Mesenteric fat pad (tissue), 1 donor: ENCODE measurements at regions not wholly inside any gene's neighbourhood (a gene's known extent, or its start where the extent isn't known, plus 50 kb on each side); places are given as distances from the start of the nearest gene placed in this dataset.
"Not testable (repeated sequence)": the region's sequence is repeated elsewhere in the genome, so short reads cannot be mapped to it uniquely, and the experiment has no call there.

Experiments used
- DNase-seq: peaks from one replicate; pipeline ENCODE4 v3.0.0-alpha.2; 2020; ENCODE audit warnings: low spot score
- donor health status: DM: yes; HTN: yes; CAD: no.

GRCh38 chr1:121003230-121003629, 113.7 kb downstream of the PPIAL4A start:
- DNase-seq, result not testable (repeated sequence)

GRCh38 chr1:121006826-121007225, 117.3 kb downstream of the PPIAL4A start:
- DNase-seq, result not testable (repeated sequence)

- DNase-seq, result not testable (repeated sequence)
Observed at GRCh38 chr1:121007755-121008154, 118.2 kb downstream of the PPIAL4A start.

- not testable (repeated sequence) for DNase-seq
Observed at GRCh38 chr1:121008512-121009215, 119.1 kb downstream of the PPIAL4A start.

GRCh38 chr1:121009216-121010057, 119.9 kb downstream of the PPIAL4A start:
- not testable (repeated sequence) for DNase-seq

- DNase-seq, result not testable (repeated sequence)
Observed at GRCh38 chr1:121010141-121010540, 120.6 kb downstream of the PPIAL4A start.

GRCh38 chr1:121013181-121013580, 123.6 kb downstream of the PPIAL4A start:
- DNase-seq, result not testable (repeated sequence)

GRCh38 chr1:121016182-121017028, 126.8 kb downstream of the PPIAL4A start:
- not testable (repeated sequence) for DNase-seq

- DNase-seq, result not testable (repeated sequence)
Observed at GRCh38 chr1:121019715-121020349, 130.3 kb downstream of the PPIAL4A start.

GRCh38 chr1:121020350-121021236, 131.0 kb downstream of the PPIAL4A start:
- DNase-seq, result not testable (repeated sequence)

GRCh38 chr1:121021716-121022115, 132.1 kb downstream of the PPIAL4A start:
- not testable (repeated sequence) for DNase-seq

GRCh38 chr1:121032878-121033494, 143.4 kb downstream of the PPIAL4A start:
- DNase-seq, result not testable (repeated sequence)

- DNase-seq, result not testable (repeated sequence)
Observed at GRCh38 chr1:121036792-121037191, 147.2 kb downstream of the PPIAL4A start.

GRCh38 chr1:121040974-121041373, 143.2 kb downstream of the FAM72B start:
- not testable (repeated sequence) for DNase-seq

- DNase-seq, result not testable (repeated sequence)
Observed at GRCh38 chr1:121041497-121041896, 142.6 kb downstream of the FAM72B start.

GRCh38 chr1:121042882-121043281, 141.3 kb downstream of the FAM72B start:
- DNase-seq, result not testable (repeated sequence)

- not testable (repeated sequence) for DNase-seq
Observed at GRCh38 chr1:121048293-121048752, 135.8 kb downstream of the FAM72B start.

- not testable (repeated sequence) for DNase-seq
Observed at GRCh38 chr1:121048769-121049443, 135.2 kb downstream of the FAM72B start.
